ENCODE measurements at regions not wholly inside any gene's neighbourhood (a gene's known extent, or its start where the extent isn't known, plus 50 kb on each side); places are given as distances from the start of the nearest gene placed in this dataset.

DNA sequence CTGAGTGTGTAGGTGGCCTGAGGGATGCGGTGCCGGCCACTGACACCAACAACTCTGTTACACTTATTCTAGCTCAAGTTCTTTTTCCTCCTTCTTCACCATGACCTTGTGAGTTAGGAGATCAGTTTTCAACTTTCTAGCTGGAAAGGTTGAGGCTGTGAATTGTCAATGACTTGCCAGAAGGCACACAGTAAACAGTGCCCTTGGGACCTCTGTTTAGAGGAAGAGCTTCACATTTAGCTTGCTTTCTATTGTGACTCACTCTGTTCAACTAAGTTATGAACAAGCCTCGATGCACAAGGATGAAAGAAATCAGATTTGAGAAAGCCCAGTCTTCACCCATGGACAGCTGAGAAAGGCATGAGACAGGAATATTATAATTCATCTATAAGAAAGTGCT, 455.6 kb downstream of the MAFB start:
- no peak for TF ChIP-seq CTCF (conservative IDR thresholded peaks at IDR 0.05; ENCODE audit: low read length)
- no peak for TF ChIP-seq EZH2phosphoT487 (IDR thresholded peaks at IDR 0.05; ENCODE audit: borderline replicate concordance)
